ENCODE measurements at regions not wholly inside any gene's neighbourhood (a gene's known extent, or its start where the extent isn't known, plus 50 kb on each side); places are given as distances from the start of the nearest gene placed in this dataset.

DNA sequence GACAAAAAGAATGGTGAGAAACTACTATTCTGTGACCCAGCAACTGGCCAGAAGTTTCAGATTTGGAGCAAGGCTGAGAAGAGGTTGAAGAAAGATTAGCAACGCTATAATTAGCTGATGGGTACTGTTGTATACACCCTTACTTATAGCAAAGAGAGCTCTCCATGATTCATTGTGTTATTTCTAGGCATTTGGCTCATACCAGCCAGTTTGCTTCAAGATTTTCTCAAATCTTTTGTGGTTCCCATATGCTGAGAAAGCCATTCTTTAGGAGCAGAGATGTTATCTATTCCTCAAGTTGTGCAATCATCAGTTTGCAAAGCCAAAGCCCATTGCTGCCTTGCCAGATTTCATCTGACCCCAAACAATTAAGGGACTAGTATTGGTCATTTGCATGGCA is 179.4 kb downstream of the ETS1 start:
- DNase-seq (ENCODE audit: low spot score): no peak
- intact Hi-C loops (cut with DNase I): loop anchor here in 1 of 2 donors (10.0 kb wide), 1 partner anchor 877 kb away; no protein-coding TSS in a partner anchor

DNA sequence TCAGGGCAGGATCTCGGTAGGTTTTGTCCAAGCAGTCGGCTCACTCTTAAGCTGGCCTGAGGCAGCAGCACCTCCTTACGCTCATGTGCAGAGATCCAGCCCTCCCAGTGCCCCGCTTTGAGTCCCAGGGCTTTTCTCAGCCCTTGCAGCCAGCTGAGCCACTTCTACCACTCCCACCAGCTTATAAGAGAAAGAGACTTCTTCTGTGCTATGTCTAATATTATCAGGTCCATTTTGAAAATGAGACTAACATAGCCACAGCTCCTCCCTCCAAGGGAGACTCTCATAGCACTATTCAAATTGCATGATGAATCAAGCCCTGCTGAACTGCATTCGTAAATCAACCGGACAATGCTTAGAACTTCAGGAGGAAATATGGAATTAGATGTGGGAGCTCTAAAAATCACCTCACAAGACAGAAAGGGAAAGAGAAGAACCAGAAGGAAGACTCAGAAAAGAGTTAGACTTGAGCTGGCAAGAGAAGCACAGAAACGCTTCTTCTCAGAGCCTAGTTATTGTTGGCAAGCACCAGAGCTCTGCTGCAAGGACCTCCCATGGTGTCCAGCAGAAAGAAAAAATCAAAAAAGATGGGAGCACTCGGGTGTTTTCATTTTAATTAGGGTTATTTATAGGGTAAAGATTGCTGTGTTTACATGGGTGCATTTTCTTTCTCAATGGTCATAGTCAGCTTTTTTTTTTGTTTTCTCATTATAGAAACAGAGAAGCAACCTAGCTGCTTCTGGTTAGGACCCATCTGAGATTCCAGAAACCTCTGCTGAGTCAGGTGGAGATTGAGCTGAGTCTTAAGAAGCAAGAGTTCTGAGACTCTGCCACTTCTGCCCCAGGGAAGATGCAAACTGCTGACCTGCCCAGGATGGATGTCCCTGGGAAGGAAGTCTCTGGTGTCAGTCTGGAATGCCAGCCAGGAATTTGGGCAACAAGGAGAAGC is 181.4 kb downstream of the ETS1 start:
- intact Hi-C loops (cut with DNase I): loop anchor here in 1 of 2 donors (10.0 kb wide), 1 partner anchor 879 kb away; no protein-coding TSS in a partner anchor
- DNase-seq (ENCODE audit: low spot score): no peak

DNA sequence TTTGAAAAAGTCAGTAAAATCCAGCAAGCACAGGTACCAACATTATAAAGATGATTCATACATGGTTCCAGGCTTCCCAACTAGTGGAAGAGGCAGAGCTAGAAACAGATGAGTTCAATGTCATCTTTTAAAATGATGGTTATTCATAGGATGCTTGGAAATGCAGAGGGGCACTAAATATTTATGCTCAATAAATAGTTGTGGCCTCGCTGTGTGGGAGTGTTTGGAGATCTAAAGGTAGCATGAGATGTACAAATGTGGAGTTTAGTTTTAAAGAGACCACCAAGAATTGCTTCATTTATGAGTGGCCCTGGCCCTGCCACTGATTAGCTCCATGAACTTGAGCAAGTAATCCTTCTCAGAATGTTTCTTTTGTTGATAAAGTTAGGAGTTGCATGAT is 182.2 kb downstream of the ETS1 start:
- intact Hi-C loops (cut with DNase I): loop anchor here in 1 of 2 donors (10.0 kb wide), 1 partner anchor 880 kb away; no protein-coding TSS in a partner anchor
- DNase-seq (ENCODE audit: low spot score): no peak

DNA sequence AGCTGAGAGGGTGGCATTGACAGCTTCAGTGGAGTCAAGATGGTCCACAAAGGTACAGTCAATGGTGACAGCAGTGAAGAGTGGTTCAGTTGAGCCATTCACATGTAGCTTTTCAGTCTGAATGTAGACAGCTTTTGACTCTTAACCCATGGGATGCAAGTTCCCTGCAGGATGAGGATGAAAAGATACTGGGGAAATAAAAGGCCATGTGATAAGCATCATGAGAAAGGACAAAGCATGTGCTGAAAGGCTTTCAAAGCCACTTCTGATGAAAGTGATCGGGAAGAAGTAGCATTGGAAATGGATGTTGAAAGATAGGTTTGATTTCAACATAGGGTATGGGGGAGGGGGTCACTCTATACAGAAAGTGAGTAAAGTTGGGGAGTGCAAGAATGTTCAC is 182.9 kb downstream of the ETS1 start:
- intact Hi-C loops (cut with DNase I): loop anchor here in 1 of 2 donors (10.0 kb wide), 1 partner anchor 880 kb away; no protein-coding TSS in a partner anchor

DNA sequence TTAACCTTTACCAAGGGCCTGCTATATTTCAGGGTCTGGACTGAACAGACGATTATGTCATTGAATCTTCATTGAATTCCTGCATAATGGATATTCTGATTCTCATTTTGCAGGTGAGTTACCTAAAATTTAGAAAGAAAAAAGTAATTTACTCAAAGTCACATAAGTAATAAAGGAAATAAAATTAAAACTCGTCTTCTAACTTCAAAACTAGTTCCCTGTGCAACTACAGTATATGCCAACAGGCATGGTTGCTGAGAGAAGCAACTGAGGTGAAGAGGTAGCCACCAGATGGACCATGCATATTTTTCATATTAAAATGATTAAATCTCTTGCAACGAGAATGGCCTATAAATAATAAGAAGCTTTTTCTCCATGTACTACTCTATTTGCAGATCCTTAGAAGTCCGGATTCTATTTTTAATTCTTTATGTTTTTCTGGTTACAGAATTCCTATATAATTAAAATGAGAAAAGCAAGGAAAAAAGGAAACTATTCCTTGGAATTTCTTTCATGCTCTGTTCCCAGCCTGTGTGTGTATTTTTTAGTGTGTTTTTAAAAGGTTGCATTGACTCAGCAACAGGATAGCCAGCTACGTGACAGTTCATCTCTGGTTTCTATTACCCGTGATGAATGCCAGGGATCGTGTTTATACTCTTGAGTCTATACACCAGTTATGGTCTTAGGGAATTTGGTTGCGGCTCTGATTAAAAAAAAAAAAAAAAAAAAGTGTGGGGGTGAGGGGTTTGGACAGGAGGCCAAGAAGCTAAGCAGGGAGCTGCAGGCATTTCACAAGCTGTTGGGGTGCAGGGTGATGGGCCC is 186.8 kb downstream of the ETS1 start:
- no peak for DNase-seq (ENCODE audit: low spot score)
- intact Hi-C loops (cut with DNase I): loop anchor here in 1 of 2 donors (10.0 kb wide), 1 partner anchor 884 kb away; no protein-coding TSS in a partner anchor

More for the DNA sequence above, 182.9 kb downstream of the ETS1 start:
- no peak for DNase-seq (ENCODE audit: low spot score)

DNA sequence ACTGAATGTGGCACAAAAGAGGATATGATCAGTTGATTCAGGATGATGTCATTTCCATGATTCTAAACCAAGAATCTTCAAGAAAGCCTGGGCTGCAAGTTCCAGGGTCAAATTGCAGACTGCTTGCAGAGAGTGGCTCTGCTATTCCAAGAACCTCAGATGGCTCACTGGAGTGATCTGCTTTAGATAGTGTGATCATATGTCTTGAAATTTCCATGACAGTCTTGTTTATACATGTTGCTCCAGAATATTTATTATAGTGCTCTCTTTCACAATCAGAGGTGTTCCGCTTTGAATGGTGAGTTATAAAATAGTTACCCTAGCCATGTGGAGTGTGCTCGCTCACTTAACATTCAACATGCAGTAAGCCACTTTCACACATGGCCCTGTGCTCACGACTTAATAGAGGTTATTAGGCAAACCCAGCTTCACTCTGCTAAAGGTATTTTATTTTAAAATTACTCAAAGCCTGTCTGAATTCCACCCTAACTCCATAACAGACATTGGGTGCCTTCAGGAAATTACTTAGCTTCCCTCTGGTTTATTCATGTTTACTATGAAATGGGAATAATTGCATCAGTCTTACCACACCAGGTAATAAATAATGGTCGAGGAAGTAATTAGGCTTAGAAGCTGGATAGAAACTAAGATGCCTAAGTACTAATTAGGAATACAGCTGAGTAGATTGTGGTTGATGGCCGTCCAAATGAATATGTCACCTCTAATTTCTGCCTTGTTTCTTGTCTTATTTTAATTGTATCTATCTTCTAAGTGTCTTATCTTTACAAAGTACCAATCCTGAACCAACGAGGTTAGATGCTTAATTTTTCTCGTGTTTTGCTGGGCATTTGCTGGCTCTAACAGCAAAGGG is 187.9 kb downstream of the ETS1 start:
- DNase-seq (ENCODE audit: low spot score): no peak
- intact Hi-C loops (cut with DNase I): loop anchor here in 1 of 2 donors (5.0 to 10.0 kb wide), 2 partner anchors 332 to 885 kb away; no protein-coding TSS in a partner anchor

DNA sequence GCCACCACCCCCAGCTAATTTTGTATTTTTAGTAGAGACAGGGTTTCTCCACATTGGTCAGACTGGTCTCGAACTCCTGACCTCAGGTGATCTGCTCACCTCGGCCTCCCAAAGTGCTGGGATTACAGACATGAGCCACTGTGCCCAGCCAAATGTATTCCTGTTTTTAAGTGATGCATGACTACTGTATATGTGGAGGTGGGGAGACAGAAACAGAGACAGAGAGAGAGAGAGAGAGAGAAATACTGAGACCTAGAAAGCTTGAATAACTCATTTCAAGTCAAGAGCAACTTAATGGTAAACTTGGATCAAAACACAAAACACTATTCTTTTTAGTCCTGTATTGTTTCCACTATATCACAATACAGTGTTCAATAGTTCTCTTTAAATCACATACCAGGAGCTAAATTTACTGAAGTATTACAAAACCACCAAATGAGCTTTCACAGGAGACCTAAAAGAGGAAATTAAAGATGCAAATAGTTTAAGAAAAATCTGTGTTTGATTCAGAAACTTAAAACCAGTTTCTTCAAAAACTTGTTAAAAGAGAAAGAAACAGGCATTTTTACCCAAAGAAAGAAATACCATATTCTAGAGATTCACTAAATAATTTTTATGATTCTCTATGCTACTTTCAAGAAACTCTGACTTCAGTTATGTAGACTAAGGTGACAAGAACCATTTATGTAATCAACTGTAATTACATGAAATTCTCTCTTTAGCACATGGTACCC is 188.7 kb downstream of the ETS1 start:
- intact Hi-C loops (cut with DNase I): loop anchor here in 1 of 2 donors (5.0 kb wide), 1 partner anchor 331 kb away; no protein-coding TSS in a partner anchor
- DNase-seq (ENCODE audit: low spot score): no peak

DNA sequence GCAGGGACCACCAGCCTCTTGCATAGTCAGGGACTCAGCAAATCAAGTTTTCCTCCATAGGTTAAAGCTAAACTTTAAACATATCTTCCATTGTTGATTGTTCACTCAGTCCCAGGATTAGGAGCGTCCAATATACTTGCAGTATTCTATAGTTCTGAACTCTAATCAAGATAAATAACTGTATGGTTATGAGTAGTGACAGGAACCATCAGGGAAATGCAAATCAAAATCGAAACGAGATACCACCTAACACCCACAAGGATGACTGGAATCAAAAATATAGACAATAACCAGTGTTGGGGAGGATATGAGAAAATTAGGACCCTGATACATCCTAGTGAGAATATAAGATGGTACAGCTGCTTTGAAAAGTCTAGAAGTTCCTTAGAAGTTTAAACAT is 190.0 kb downstream of the ETS1 start:
- intact Hi-C loops (cut with DNase I): loop anchor here in 1 of 2 donors (5.0 kb wide), 1 partner anchor 330 kb away; no protein-coding TSS in a partner anchor

DNA sequence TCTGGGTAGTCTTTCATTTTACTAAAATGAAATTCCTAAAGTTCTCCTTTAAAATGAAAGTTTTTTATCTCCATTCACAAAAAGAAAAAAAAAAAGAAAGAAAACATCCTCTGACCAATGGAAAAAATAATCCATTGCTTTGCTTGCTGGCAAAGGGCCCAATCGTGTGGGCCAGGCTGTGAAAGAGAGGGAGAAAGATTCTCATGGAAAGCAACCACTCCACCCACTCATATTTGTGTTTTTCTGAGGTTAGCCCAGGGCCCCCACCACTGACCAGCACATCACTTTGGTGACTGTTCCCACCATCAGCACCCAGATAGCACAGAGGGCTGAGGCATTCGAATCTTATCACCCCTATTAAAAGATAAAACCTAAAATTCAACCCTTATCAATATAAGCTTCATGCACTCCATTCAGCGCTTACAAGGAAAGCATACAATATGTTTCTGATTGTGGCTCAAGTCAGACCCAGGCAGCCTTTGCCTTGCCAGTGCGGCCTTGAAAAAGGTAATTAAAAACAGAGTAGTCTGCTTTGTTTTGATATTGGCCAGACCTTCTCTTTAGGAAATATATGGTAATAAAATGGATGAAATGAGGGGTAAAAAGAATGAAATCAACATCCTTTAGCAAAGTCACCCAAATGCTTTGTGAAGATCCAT is 192.8 kb downstream of the ETS1 start:
- no peak for DNase-seq (ENCODE audit: low spot score)
- intact Hi-C loops (cut with DNase I): loop anchor here in 1 of 2 donors (5.0 kb wide), 1 partner anchor 327 kb away; no protein-coding TSS in a partner anchor

More for the DNA sequence above, 190.0 kb downstream of the ETS1 start:
- DNase-seq (ENCODE audit: low spot score): no peak

DNA sequence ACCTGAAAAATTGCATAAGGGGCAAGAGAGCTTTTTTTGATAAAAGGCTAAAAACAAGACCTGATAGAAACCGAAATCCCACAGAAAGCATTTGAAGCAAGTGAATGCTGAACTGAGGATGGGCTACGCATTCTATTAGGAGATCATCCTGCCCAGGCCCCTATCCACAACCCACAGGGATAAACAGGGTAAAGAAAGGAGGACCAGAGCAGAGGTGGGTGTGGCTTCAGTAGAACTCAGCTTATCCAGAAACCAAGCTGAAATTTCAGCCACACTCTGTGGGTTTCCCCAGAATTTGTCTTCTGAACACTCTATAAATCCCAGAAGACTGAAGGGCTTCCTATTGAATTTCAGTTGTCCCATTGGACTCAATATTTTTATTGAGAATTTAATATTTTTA is 195.1 kb downstream of the ETS1 start:
- DNase-seq (ENCODE audit: low spot score): no peak
- intact Hi-C loops (cut with DNase I): no loop called here

DNA sequence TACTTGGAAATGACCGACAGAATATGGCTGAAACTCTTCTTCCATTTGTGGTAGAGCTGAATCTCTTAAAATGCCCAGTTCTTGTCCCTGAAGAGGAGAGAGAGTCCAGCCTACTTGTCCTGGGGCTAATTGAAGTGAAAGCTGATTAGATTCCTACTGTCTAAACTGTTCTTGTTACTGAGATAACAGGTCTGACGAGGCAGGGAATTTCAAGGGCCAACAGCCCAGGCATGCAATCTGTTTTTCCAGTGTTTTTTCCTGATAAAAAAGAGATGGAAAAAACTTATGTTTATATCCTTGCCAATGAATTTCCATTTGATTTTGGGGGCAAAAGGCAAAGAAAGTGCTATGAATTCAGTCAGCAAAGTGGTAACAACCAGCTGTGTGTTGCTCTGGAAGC is 195.5 kb downstream of the ETS1 start:
- intact Hi-C loops (cut with DNase I): no loop called here
- DNase-seq (ENCODE audit: low spot score): no peak

DNA sequence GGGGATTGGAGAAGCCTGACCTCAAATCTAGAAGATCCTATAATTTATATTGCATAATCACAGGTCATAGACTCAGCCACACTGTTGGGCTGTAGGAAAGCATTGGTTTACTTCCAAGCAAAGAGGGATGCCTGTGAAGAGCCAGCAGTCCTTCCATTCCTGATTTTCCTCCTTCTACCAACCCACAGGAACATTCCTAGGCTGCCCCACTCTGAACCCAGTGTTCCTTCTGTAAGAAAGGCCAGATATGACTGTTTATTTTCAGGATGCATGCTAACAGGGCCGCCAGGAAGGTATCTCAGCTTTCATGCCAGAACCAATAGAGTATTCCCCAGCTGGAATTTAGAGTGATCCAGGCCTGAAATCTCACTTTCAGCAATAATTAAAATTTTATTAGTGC is 197.1 kb downstream of the ETS1 start:
- no peak for DNase-seq (ENCODE audit: low spot score)
- intact Hi-C loops (cut with DNase I): no loop called here

DNA sequence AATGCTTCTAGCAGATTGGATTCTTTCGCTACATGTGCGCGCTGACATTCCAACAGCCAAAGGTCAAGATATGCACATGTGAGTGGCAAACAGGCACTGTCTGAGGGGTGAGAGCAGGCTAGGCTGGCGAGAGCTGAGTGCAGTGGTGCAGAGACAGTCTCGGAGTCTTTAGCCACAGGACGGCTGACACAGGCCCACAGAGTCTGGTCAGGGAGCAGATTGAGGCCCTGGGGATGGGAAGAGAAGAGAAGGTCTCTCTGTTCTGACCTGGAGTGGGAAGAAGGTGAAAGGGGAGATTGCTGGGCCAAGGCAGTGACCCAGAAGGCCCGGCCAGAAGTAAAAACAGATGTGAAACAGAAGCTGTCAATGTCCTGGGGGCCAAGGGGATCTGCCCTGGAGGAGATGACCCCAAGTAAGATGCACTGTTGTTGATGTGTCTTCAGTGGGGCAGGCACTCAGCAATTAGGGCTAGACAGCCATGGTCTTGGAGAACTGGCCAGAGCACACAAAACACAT is 197.8 kb downstream of the ETS1 start:
- DNase-seq (ENCODE audit: low spot score): no peak
- intact Hi-C loops (cut with DNase I): loop anchor here in 1 of 2 donors (5.0 kb wide), 1 partner anchor 557 kb away; no protein-coding TSS in a partner anchor

DNA sequence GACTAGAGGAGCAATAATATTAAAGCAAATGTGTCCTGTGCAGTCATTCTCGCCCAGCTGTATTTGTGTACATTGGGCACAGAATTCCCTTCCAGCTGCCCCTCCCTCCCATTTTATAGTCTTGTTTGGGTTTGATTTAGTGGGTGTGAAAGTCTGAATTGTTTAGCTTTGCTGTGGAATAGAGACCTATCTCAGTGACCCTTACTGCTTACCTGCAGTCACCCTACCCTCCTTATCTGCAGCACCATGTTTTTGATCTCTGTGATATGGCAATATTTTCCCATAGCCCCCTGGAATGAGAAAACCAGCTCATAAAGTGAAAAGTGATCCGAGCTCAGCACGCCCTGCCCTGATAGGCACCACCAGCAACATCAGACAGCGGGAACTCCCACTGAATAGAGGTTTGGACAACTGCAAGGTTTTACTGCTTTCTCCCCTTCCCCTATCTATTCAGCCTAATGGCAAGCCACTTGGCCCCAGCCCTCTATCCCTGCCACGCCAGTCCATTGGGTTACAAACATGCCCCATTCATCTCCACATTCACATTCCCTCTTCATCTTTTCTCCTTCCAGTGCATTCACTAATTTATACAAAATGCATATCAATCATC is 199.0 kb downstream of the ETS1 start:
- no peak for DNase-seq (ENCODE audit: low spot score)
- intact Hi-C loops (cut with DNase I): loop anchor here in 1 of 2 donors (5.0 kb wide), 1 partner anchor 556 kb away; no protein-coding TSS in a partner anchor

DNA sequence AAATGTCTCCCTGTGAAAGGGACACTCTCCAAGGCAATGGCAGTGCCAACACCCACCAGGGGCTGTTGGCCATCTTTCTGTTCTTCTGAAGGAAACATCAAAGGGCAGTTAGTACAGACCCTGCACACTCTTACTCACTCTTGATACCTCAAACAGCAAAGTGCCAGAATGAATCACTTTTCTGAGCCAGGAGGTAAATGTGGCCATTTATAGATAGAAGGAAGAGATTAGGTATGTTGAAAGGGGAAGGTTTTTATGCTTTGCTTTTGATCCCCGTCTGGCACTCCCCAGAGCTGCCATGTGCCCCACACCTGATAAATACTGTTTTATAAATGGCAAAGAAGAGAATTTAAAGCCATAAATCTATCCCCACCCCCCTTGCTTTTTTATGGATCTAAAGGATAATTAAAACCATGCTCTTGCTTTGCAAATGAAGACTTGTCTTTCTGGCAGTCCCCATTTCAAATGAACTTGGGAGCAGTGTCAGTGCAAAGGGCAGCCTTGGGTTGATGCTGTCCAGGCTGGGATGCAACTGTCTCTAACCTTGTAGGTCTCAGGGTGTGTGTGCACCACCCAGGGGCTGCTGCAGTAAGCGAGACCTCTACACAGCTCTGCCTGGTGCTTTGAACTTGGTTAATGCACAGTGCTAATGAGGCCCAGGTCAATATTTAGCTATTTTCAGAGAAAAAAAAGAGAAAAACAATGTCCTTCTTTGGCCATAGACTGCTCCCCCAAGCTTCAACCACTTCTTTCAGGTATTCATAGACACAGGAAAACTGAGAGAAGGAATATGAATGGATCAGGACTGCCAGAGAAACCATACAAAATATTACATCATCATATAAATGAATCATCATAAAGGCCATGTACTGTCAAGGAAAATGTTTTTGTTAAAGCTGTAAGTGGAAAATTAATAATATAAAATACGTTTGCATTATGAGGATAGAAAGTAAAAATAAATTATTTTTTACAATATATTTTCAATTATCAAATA is 207.5 kb downstream of the ETS1 start:
- intact Hi-C loops (cut with DNase I): no loop called here
- DNase-seq (ENCODE audit: low spot score): no peak
